GM12878 (cell line): ENCODE measurements at regions not wholly inside any gene's neighbourhood (a gene's known extent, or its start where the extent isn't known, plus 50 kb on each side); places are given as distances from the start of the nearest gene placed in this dataset.

Experiments used
- CEBPZ ChIP-seq: fragments of 150-350 bp; IDR thresholded peaks from 2 replicates; pipeline ENCODE4 v1.6.1; 2016; ENCODE audit warnings: low read depth, low read length
- CTCF ChIP-seq, 3 experiments: IDR thresholded peaks in 2 of 3; conservative IDR thresholded peaks in 1 of 3; 2 replicates each; pipeline ENCODE4 v1.5.1; 2011; ENCODE audit warnings: low read depth in 3 of 3, low read length in 3 of 3, mild to moderate bottlenecking in 3 of 3, control low read depth in 2 of 3, moderate library complexity in 2 of 3, inconsistent platforms in 1 of 3, mixed read lengths in 1 of 3; ENCODE audit not compliant: control insufficient read depth in 2 of 3, insufficient read depth in 1 of 3; ENCODE audit errors: extremely low read depth in 1 of 3
- ELK1 ChIP-seq: IDR thresholded peaks from 2 replicates; pipeline ENCODE4 v1.6.1; 2012; ENCODE audit warnings: low read depth, low read length, improper control_type of control experiment
- EP300 ChIP-seq, 2 experiments: fragments of 150-350 bp in 1 of 2; IDR thresholded peaks; 2 replicates each; pipeline ENCODE4 v1.6.1; 2011 to 2012; ENCODE audit warnings: low read depth in 2 of 2, low read length in 2 of 2, borderline replicate concordance in 1 of 2, improper control_type of control experiment in 1 of 2, inconsistent platforms in 1 of 2; ENCODE audit not compliant: control insufficient read depth in 1 of 2
- EZH2 ChIP-seq: IDR thresholded peaks from 2 replicates; pipeline ENCODE4 v1.6.1; 2012; ENCODE audit warnings: low read depth, mild to moderate bottlenecking, control low read depth, inconsistent platforms, low read length, borderline replicate concordance; ENCODE audit not compliant: control insufficient read depth
- GABPA ChIP-seq: IDR thresholded peaks from 2 replicates; pipeline ENCODE4 v1.6.1; 2014; ENCODE audit warnings: antibody characterized with exemption, low read depth, mild to moderate bottlenecking, inconsistent platforms
- JUND ChIP-seq: IDR thresholded peaks from 2 replicates; pipeline ENCODE4 v1.6.1; 2012; ENCODE audit warnings: low read depth, mild to moderate bottlenecking, low read length, improper control_type of control experiment, moderate library complexity
- NFYA ChIP-seq: IDR thresholded peaks from 2 replicates; pipeline ENCODE4 v1.6.1; 2011; ENCODE audit warnings: low read depth, mild to moderate bottlenecking, low read length, improper control_type of control experiment, borderline replicate concordance
- NKRF ChIP-seq: fragments of 450-650 bp; conservative IDR thresholded peaks from 2 replicates; pipeline ENCODE4 v1.6.1; 2017; ENCODE audit warnings: mild to moderate bottlenecking, moderate library complexity
- NR2C2 ChIP-seq: IDR thresholded peaks from 2 replicates; pipeline ENCODE4 v1.6.1; 2011; ENCODE audit warnings: borderline replicate concordance, low read depth; ENCODE audit not compliant: control insufficient read depth, insufficient read length
- POLR2A ChIP-seq: IDR thresholded peaks from 2 replicates; pipeline ENCODE4 v1.6.1; 2011; ENCODE audit warnings: low read depth, mild to moderate bottlenecking, low read length
- TAF1 ChIP-seq: IDR thresholded peaks from 2 replicates; pipeline ENCODE4 v1.6.1; 2011; ENCODE audit warnings: mild to moderate bottlenecking, low read depth, low read length, borderline replicate concordance
- TCF12 ChIP-seq: IDR thresholded peaks from 2 replicates; pipeline ENCODE4 v1.6.1; 2011; ENCODE audit warnings: low read depth, mild to moderate bottlenecking, low read length
- ZBED1 ChIP-seq: IDR thresholded peaks from 2 replicates; pipeline ENCODE4 v1.6.1; 2016; ENCODE audit warnings: borderline replicate concordance

- no peak for TF ChIP-seq CTCF (IDR thresholded peaks at IDR 0.05 in 2 of 3, conservative IDR thresholded peaks at IDR 0.05 in 1 of 3; ENCODE audit: control insufficient read depth in 2 of 3, extremely low read depth in 1 of 3, insufficient read depth in 1 of 3, low read depth in 3 of 3, low read length in 3 of 3)
- TF ChIP-seq POLR2A, result no peak
- no peak for TF ChIP-seq NKRF
- TF ChIP-seq GABPA, result no peak
- TF ChIP-seq ZBED1, result no peak
- TF ChIP-seq TAF1, result no peak
- TF ChIP-seq NR2C2, result no peak
- TF ChIP-seq ELK1, result no peak
- no peak for TF ChIP-seq CEBPZ
- no peak for TF ChIP-seq EZH2
- TF ChIP-seq TCF12, result no peak
- TF ChIP-seq JUND, result no peak
- TF ChIP-seq NFYA, result no peak
- TF ChIP-seq EP300 (IDR thresholded peaks at IDR 0.05; ENCODE audit: borderline replicate concordance in 1 of 2, control insufficient read depth in 1 of 2, low read depth in 2 of 2, low read length in 2 of 2), result no peak
Measured at GRCh38 chr12:46459861-46460545, 87.4 kb upstream of the SLC38A2 start.
